Heart left ventricle (tissue), 16 donors: ENCODE measurements at regions not wholly inside any gene's neighbourhood (a gene's known extent, or its start where the extent isn't known, plus 50 kb on each side); places are given as distances from the start of the nearest gene placed in this dataset.

Source experiments
- ATAC-seq, 4 donors: fragments of 200-7000 bp; cut with Tn5 transposase; one replicate each; pipeline ENCODE4 v1.9.1; 2020 to 2022; ENCODE audit warnings: moderate library complexity in 4 of 4, mild to moderate bottlenecking in 3 of 4, moderate number of reproducible peaks in 1 of 4
- DNase-seq, 5 donors: peaks; one replicate each; pipeline ENCODE4 v3.0.0-alpha.2; 2020
- H3K27ac ChIP-seq, 12 donors: fragments of 200-600 bp; sonication (generic) in 4 of 12; one replicate each; pipeline versions ENCODE4 v1.5.0 to v1.8.0; 2016 to 2022; ENCODE audit warnings: mild to moderate bottlenecking in 2 of 12
- H3K27me3 ChIP-seq, 9 donors: fragments of 200-600 bp; sonication (generic) in 2 of 9; one replicate each; pipeline versions ENCODE4 v1.5.1 to v1.8.0; 2016 to 2022; ENCODE audit warnings: mild to moderate bottlenecking in 3 of 9
- H3K36me3 ChIP-seq, 9 donors: fragments of 200-600 bp; sonication (generic) in 2 of 9; one replicate each; pipeline versions ENCODE4 v1.5.0 to v1.8.0; 2018 to 2022; ENCODE audit warnings: mild to moderate bottlenecking in 2 of 9
- H3K4me1 ChIP-seq, 12 donors: fragments of 200-600 bp; sonication (generic) in 4 of 12; one replicate each; pipeline versions ENCODE4 v1.5.0 to v1.8.0; 2016 to 2022; ENCODE audit warnings: mild to moderate bottlenecking in 3 of 12
- H3K4me3 ChIP-seq, 12 donors: fragments of 200-600 bp; sonication (generic) in 4 of 12; one replicate each; pipeline versions ENCODE4 v1.5.0 to v1.8.0; 2017 to 2022; ENCODE audit warnings: mild to moderate bottlenecking in 9 of 12, moderate library complexity in 4 of 12
- H3K9me3 ChIP-seq, 12 donors: fragments of 200-600 bp; sonication (generic) in 4 of 12; one replicate each; pipeline versions ENCODE4 v1.5.0 to v1.8.0; 2016 to 2022; ENCODE audit warnings: mild to moderate bottlenecking in 1 of 12
- POLR2A ChIP-seq, 2 donors: fragments of 450-650 bp; IDR thresholded peaks; one replicate each; pipeline ENCODE4 v1.6.1; 2017; ENCODE audit warnings: antibody characterized with exemption in 2 of 2, mild to moderate bottlenecking in 2 of 2, moderate library complexity in 2 of 2
- WGBS, 4 donors: extraction: QIAGEN DNeasy Blood & Tissue Kit in 2 of 4; methylation state at CpG; one replicate each; pipeline versions ENCODE4 v1.1.5 to v1.1.7; 2013 to 2018; 5-methylcytosine and 5-hydroxymethylcytosine counted together
- intact Hi-C, 10 donors: fragments of 100-400 bp; cut with DNase I; formaldehyde crosslinking; loops; one replicate each; pipeline versions ENCODE4 v1.11.1 to v1.14.2; 2022
- TF ChIP-seq, protein P1 (sequence below), 12 donors: fragments of 200-600 bp; sonication (generic) in 4 of 12; IDR thresholded peaks; one replicate each; pipeline versions ENCODE4 v1.5.0 to v1.8.0; 2018 to 2022; ENCODE audit warnings: antibody characterized with exemption in 12 of 12, mild to moderate bottlenecking in 5 of 12
- donor health status: ischemic (EF 13 %, LVEDD 7.1; RV severe dilation, severe dysfunction).
- donor health status: healthy with polysubstance abuse.
- donor health status: DM: no; HTN: yes; CAD: no.
- donor health status: DM: no; HTN: no; CAD: no.
- donor health status: ischemic (EF 25% LVEDD 6.9; RV normal size, moderate dysfunction).
- donor health status: ischemic (EF 25% LVEDD 5.7; RV mildly dilated, moderate dysfunction).
- donor health status: healthy.
- donor health status: DM: yes; HTN: yes; CAD: no.
- donor health status: ischemic (EF 35%, LVEDD 5.7; RV mildly dilated, moderate dysfunction).
- donor health status: nonischemic (EF 11% LVEDD 7.7; RV severe dilation, severe dysfunction).
- donor health status: DM: yes; HTN: yes; CAD: no.
- donor health status: PGD.
- donor health status: ischemic (EF 29% LVEDD 5.4; RV normal size, mild dysfunction).
- donor health status: nonischemic (EF 23%, LVEDD 6.1; RV moderate dilation, normal function).

DNA sequence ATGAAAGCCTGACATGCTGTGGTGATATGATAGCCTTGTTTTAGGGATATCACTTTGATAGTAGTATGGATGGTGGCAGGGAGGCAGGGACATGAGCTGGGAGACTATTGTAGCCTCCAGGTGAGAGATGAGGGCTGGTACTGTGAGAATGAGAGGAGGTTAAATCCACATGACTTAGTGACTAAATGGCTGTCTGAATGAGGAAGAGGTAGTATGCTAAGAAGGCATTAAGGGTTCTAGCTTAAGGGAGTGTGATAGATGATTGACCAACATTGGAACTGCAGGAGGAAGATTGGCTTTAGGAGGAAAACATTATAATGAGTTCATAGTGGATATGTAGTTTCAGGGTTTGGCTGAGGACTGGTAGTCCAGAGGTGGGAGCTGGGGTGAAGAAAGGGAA, 195.0 kb upstream of the ANK2 start:
- Histone ChIP-seq H3K9me3 (no peaks in the 10 kb centered on the region), H3K36me3 (no peaks in the 10 kb centered on the region), H3K27ac (peak overlapping the region in 1 of 12 donors; percentile 63), H3K4me3 (no peak overlapping the region), H3K27me3 (no peaks in the 10 kb centered on the region), H3K4me1 (peaks cover 0 to 28% (median 3%) of the 10 kb centered on the region in 12 donors)
- no peak for TF ChIP-seq POLR2A (IDR thresholded peaks at IDR 0.05)
- TF ChIP-seq, protein P1, sequence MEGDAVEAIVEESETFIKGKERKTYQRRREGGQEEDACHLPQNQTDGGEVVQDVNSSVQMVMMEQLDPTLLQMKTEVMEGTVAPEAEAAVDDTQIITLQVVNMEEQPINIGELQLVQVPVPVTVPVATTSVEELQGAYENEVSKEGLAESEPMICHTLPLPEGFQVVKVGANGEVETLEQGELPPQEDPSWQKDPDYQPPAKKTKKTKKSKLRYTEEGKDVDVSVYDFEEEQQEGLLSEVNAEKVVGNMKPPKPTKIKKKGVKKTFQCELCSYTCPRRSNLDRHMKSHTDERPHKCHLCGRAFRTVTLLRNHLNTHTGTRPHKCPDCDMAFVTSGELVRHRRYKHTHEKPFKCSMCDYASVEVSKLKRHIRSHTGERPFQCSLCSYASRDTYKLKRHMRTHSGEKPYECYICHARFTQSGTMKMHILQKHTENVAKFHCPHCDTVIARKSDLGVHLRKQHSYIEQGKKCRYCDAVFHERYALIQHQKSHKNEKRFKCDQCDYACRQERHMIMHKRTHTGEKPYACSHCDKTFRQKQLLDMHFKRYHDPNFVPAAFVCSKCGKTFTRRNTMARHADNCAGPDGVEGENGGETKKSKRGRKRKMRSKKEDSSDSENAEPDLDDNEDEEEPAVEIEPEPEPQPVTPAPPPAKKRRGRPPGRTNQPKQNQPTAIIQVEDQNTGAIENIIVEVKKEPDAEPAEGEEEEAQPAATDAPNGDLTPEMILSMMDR (IDR thresholded peaks at IDR 0.05): no peak
- DNase-seq (no peak), ATAC-seq (no peak)
- intact Hi-C loops: loop anchor here in 1 of 10 donors (10.0 kb wide), 1 partner anchor 80 kb away; no protein-coding TSS in a partner anchor

GRCh38 chr4:112855058-112855457, 194.4 kb upstream of the ANK2 start:
- Histone ChIP-seq H3K4me1 (peaks cover 0 to 28% (median 4%) of the 10 kb centered on the region in 12 donors), H3K4me3 (no peak overlapping the region), H3K27ac (peak overlapping the region in 2 of 12 donors; percentile 8 to 63), H3K27me3 (no peaks in the 10 kb centered on the region), H3K9me3 (no peaks in the 10 kb centered on the region), H3K36me3 (no peaks in the 10 kb centered on the region)
- TF ChIP-seq POLR2A (IDR thresholded peaks at IDR 0.05): no peak
- TF ChIP-seq, protein P1 (IDR thresholded peaks at IDR 0.05): peak in 3 of 12 donors; percentile 9 to 24 (median 19)
- WGBS, 4 donors: 39 to 50% (median 42%) methylated on average over 3 of the region's 3 CpGs
- DNase-seq: peak in 3 of 5 donors; percentile 13 to 38 (median 30)
- peak; percentile 75 to 85 (median 80) for ATAC-seq
- intact Hi-C loops: loop anchor here in 2 of 10 donors (5.0 to 10.0 kb wide), 3 partner anchors 52 to 82 kb away; no protein-coding TSS in a partner anchor

GRCh38 chr4:112857461-112857860, 192.0 kb upstream of the ANK2 start:
- no peaks in the 10 kb centered on the region for H3K36me3 ChIP-seq
- peaks cover 0 to 25% (median 9%) of the 10 kb centered on the region in 12 donors for H3K4me1 ChIP-seq
- DNase-seq: no peak
- no peaks in the 10 kb centered on the region for H3K9me3 ChIP-seq
- TF ChIP-seq POLR2A (IDR thresholded peaks at IDR 0.05): no peak
- TF ChIP-seq, protein P1 (IDR thresholded peaks at IDR 0.05): no peak
- H3K27me3 ChIP-seq: no peaks in the 10 kb centered on the region
- H3K4me3 ChIP-seq: no peak overlapping the region
- 63 to 86% (median 78%) methylated on average over 1 of the region's 1 CpG for WGBS, 4 donors
- intact Hi-C loops: loop anchor here in 2 of 10 donors (5.0 to 10.0 kb wide), 3 partner anchors 50 to 80 kb away; no protein-coding TSS in a partner anchor
- H3K27ac ChIP-seq: peak overlapping the region in 1 of 12 donors; percentile 27
- peak in 3 of 4 donors; percentile 32 to 76 (median 68) for ATAC-seq

DNA sequence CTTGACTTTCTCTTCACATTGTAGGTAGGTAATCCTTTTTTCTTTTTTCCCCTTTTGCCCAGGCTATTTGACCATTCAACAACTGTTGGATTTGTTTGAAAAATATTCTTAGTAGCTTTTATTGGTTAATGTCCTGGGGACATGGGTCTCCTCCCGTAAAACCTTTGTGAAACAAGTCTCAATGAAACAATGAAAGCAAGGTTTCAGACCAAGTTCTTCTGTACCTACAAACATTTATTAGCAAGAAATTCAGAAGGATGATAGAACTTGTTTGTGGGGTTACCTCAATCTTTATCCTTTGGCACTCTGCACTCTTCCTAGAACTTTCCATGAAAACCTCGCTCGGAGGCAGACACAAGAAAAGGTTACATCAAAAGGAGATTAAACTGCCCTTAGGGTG, 190.7 kb upstream of the ANK2 start:
- no peaks in the 10 kb centered on the region for H3K9me3 ChIP-seq
- H3K27ac ChIP-seq: peak overlapping the region in 1 of 12 donors; percentile 60
- TF ChIP-seq, protein P1 (IDR thresholded peaks at IDR 0.05): no peak
- no peak for TF ChIP-seq POLR2A (IDR thresholded peaks at IDR 0.05)
- peaks cover 0 to 26% (median 9%) of the 10 kb centered on the region in 12 donors for H3K4me1 ChIP-seq
- H3K4me3 ChIP-seq: no peak overlapping the region
- WGBS, 4 donors: 87 to 95% (median 91%) methylated on average over 3 of the region's 3 CpGs
- no peaks in the 10 kb centered on the region for H3K27me3 ChIP-seq
- DNase-seq (no peak), ATAC-seq (no peak)
- intact Hi-C loops: loop anchor here in 2 of 10 donors (5.0 to 10.0 kb wide), 3 partner anchors 49 to 79 kb away; no protein-coding TSS in a partner anchor
- no peaks in the 10 kb centered on the region for H3K36me3 ChIP-seq
